GM21367 (cell line): ENCODE measurements at regions not wholly inside any gene's neighbourhood (a gene's known extent, or its start where the extent isn't known, plus 50 kb on each side); places are given as distances from the start of the nearest gene placed in this dataset.
"Not testable (repeated sequence)": the region's sequence is repeated elsewhere in the genome, so short reads cannot be mapped to it uniquely, and the experiment has no call there.

Source experiments
- ATAC-seq: cut with Tn5 transposase; IDR thresholded peaks from one replicate; pipeline ENCODE4 v1.9.1; 2021; ENCODE audit not compliant: unreplicated experiment

DNA sequence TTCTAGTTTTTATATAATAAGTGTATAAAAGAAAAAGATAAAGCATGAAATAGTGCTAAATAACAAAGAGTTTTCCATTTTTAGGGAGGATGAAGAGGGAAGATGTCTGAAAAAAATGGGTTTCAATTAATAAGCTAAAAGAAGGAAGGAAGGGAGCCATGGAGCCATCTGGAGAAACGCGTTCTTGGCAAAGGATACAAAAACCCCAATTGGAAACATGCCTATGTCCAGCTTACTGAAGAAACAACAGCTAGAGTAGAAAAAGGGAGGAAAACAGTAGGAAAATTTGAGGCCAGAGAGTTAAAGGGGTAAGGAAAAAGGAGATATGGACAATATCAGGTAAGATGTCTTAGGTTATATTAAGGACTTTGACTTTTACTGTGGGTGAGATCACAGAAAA, 416.2 kb upstream of the GHITM start:
- no peak for ATAC-seq

GRCh38 chr10:83724471-83725241, 414.7 kb upstream of the GHITM start:
- ATAC-seq: peak; percentile 87

GRCh38 chr10:83725567-83725966, 413.7 kb upstream of the GHITM start:
- no peak for ATAC-seq

- no peak for ATAC-seq
Measured at GRCh38 chr10:83734278-83734677, 405.0 kb upstream of the GHITM start.

DNA sequence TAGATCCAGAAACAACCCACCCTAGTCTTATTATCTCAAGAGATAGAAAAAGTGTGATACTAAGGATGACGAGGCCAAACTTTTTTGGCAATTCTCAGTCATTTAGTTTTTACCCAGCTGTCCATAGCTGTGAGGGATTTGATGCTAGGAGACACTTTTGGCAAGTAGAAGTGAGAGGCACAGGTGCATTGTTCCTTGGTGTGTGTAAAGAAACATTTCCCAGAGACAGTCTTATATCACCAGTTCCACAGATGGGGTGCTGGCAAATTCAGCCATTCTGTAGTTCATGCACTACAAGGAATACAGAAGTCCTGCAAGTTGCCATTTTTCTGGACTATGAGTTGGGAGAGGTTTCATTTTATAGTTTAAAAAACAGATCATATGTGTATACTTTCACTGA, 403.3 kb upstream of the GHITM start:
- ATAC-seq: no peak

- ATAC-seq: no peak
Measured at GRCh38 chr10:83750604-83751003, 388.7 kb upstream of the GHITM start.

GRCh38 chr10:83753490-83753889, 385.8 kb upstream of the GHITM start:
- no peak for ATAC-seq

DNA sequence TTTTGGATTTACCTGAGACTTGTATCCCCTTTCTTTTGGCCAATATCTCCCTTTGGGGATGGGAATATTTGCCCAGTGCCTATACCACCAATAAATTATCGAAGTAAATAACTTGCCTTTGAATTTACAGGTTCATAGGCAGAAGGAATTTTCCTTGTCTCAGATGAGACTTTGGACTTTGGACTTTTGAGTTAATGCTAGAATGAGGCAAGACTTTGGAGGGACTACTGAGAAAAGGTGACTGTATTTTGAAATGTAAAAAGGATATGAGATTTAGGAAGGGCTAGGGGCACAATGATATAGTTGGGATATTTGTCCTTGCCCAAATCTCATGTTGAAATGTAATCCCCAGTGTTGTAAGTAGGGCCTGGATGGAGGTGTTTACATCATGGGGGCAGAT, 384.5 kb upstream of the GHITM start:
- ATAC-seq: no peak

GRCh38 chr10:83760142-83760541, 379.2 kb upstream of the GHITM start:
- ATAC-seq: no peak

GRCh38 chr10:83764666-83765065, 374.6 kb upstream of the GHITM start:
- no peak for ATAC-seq

DNA sequence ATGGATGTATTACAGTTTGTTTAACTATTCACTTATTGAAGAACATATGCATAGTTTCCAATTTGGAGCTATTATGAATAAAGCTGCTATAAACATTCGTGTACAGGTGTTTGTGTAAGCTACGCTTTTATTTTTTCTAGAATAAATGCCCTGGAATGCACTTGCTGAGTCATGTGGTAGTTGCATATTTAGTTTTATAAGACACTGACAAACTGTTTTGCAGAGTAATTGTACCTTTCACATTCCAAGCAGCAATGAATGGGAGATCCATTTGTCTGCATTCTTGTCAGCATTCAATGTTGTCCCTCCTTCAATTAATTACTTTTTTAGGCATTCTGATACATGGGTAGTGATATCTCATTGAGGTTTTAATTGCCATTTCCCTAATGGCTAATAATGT, 373.6 kb upstream of the GHITM start:
- no peak for ATAC-seq

DNA sequence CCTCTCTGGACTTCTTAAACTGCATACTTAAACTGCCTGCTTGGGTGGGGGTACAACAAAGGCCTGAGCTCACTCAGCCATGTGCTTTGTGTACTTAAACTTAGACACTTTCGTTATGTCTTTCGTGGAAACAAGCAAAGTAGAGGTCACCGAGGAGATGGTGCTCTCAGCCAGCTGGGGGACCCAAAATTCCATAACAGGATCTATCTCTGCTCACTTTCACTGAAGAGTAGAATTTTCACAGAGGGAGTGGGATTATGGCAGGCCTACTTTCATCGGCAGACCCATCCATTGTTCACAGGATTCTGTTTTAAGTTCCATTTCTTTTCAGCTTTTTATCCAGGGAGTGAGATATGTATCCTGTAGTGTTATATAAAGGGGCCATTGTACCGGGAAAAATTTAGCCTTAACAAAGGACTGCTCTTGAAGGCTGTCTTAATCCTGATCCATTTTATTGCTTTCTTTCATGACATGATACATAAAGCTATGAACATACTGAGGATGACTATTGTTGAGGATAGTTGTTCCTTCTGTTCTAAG, 370.0 kb upstream of the GHITM start:
- ATAC-seq: no peak

DNA sequence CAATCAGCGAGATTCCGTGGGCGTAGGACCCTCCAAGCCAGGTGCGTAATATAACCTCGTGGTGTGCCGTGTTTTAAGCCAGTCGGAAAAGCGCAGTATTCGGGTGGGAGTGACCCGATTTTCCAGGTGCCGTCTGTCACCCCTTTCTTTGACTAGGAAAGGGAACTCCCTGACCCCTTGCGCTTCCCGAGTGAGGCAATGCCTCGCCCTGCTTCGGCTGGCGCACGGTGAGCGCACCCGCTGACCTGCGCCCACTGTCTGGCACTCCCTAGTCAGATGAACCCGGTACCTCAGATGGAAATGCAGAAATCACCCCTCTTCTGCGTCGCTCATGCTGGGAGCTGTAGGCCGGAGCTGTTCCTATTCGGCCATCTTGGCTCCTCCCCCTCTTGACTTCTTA, 352.6 kb upstream of the GHITM start:
- not testable (repeated sequence) for ATAC-seq

GRCh38 chr10:83801983-83802382, 337.3 kb upstream of the GHITM start:
- ATAC-seq: no peak

- ATAC-seq: no peak
Measured at GRCh38 chr10:83806717-83807116, 332.6 kb upstream of the GHITM start.

DNA sequence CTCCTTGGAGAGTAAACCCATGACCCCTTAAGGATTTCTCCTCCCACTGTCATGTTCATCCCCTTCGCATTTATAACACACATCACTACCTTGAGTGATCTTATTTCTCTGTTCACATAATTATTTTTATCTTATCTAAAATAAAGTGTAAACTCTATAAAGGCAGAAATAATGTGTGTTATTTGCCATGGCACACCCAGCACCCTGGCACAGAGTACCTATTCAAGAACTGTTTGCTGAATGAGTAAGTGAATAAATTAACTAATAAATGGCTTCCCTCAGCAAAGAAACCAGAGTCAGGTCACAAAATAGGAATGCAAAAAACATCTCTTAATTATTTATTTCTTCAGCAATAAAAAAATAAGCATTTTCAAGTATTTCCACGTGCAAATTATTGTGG, 330.3 kb upstream of the GHITM start:
- no peak for ATAC-seq

DNA sequence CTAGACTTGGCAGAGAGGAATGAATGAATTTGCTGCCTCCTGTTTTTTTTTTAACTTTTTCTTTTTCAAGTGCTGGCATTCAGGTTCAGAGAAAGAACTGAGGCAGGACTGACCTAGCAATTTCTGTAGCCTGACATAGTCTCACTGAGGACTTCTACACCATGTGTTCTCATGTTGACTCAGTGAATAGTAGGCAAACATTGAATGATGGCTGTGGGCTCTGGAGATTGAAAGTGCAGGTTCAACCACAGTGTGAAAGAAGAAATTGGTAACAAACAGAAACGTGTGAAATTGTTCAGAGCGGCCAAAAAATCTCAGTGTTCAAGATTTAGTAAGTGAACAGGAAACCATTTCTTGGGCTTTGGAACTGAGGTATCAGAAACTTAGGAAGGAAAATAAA, 322.4 kb upstream of the GHITM start:
- ATAC-seq: peak; percentile 79

DNA sequence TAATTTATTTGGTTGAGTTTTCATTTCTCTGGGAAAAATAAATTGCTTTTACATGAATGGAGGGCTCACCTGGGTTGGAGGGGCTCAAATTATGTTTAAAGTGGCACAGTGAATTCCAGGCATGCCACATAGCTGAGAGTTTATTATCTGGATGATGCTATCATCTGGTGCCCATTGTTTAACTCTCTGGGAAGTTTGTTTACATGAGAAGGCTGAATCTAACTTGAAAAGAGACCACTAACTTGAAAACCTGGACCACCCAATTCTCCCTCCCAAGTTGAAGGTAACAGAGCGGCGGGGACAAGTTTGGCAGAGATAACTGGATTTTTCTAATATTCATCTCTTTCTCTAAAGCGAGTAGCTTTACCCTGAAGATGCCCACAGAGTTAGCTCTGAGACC, 321.5 kb upstream of the GHITM start:
- ATAC-seq: no peak

DNA sequence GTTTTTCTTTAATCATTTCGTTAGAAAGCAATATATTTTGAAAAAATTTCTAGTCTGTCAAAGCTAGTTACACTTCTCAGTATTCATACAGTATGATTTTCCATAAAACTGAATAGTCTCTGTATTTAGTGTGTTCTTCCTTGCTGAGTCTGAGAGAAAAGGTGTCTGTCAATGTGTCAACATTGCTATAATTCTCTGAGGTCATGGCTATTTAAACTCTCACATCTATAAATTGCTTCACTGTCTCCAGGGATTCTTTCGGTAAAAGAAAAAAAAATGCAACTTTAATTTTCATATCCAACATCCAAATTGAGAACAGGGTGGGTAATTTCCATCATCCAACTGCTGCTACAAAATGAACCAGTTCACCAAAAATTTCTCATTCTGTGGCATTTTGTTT, 319.7 kb upstream of the GHITM start:
- no peak for ATAC-seq

DNA sequence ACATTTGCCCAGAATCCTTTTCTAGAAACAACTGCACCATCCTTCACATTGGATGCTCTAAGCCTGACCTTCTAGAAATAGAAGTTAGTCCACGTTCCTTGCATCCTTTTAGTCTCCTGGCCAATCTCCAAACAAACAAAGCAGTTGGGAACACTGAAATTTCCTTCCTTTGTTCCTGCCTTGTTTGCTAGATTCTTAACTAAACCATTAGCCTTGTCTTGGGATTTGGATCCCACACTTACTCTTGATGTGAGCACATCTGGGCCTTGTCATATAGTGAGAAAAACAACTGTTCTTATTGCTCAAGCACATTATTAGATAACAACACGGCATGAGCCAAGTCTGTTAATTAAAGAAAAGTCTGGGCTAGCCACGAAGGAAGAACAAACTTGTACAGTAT, 319.3 kb upstream of the GHITM start:
- ATAC-seq: no peak

DNA sequence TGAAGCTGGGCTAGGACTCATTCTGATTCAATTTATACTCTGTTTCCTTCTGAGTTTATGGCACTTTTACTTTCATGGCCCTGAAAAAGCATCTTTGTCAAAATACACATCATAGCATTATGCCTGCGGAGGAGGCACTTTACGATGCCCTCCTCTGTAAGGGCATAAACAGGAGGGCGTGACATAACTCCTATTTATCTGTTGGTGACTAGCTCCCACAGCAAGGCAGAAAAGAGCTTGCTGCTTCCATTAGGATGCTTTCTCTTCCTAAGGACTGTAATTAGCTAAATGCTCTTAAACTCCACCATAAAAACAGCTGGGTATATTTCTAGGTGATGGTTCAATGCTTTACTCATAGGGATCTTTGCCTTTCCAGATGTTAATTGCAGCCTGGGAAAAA, 315.2 kb upstream of the GHITM start:
- ATAC-seq: no peak

- no peak for ATAC-seq
Measured at GRCh38 chr10:83834096-83834495, 305.2 kb upstream of the GHITM start.
